MM.1S (cell line): ENCODE measurements at regions not wholly inside any gene's neighbourhood (a gene's known extent, or its start where the extent isn't known, plus 50 kb on each side); places are given as distances from the start of the nearest gene placed in this dataset.

Source experiments
- EZH2 ChIP-seq: fragments of 300-600 bp; sonication (generic); optimal IDR thresholded peaks from 2 replicates; pipeline ENCODE3; 2017; ENCODE audit warnings: low read depth, mild to moderate bottlenecking, antibody characterized with exemption, low read length, mixed read lengths
- TF ChIP-seq, protein P1 (sequence below): fragments of 300-600 bp; sonication (generic); IDR thresholded peaks from 2 replicates; pipeline ENCODE4 v1.5.1; 2016; ENCODE audit warnings: antibody characterized with exemption, low read length, mixed read lengths

DNA sequence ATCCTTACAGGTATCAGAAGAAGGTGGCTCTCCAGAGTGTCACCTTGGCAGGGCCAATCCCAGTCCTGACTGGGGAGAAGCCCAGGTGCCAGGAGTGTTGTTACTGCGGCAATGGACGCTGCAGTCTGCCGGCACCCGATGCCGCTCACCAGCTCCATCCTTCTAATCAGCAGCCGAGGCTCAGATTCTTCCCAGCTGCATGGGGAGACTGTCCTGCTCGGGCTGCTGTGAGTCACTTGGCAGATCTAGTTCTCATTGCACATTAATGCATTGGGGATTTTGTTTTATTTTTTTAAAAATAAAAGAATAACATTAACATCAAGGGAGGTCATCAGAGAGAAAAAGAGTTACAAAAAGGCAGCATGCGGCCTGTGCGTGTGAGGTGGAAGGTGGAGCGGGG lies 115.8 kb downstream of the MTX3 start:
- TF ChIP-seq, protein P1, sequence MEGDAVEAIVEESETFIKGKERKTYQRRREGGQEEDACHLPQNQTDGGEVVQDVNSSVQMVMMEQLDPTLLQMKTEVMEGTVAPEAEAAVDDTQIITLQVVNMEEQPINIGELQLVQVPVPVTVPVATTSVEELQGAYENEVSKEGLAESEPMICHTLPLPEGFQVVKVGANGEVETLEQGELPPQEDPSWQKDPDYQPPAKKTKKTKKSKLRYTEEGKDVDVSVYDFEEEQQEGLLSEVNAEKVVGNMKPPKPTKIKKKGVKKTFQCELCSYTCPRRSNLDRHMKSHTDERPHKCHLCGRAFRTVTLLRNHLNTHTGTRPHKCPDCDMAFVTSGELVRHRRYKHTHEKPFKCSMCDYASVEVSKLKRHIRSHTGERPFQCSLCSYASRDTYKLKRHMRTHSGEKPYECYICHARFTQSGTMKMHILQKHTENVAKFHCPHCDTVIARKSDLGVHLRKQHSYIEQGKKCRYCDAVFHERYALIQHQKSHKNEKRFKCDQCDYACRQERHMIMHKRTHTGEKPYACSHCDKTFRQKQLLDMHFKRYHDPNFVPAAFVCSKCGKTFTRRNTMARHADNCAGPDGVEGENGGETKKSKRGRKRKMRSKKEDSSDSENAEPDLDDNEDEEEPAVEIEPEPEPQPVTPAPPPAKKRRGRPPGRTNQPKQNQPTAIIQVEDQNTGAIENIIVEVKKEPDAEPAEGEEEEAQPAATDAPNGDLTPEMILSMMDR: no peak
- TF ChIP-seq EZH2: no peak
